ENCODE measurements at regions not wholly inside any gene's neighbourhood (a gene's known extent, or its start where the extent isn't known, plus 50 kb on each side); places are given as distances from the start of the nearest gene placed in this dataset.

DNA sequence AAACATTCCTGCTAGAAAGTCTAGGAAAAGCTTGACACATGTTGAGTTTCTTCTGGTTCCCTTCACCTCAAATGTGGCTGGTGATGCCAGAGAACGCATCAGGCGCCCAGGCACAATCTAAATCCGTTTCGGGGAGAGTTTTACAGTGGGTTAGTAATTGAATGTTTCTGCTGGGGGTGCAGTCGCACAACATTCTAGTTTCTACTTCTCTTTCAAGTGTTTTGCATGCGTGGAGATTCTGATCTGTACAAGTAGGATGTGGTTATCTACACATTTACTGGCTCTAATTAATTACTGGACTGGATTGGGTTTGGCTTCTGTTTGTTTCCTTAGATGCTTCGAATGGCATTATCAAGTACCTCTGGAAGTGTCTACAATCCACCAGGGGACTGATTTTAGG, 173.8 kb downstream of the TMEM26 start:
- TF ChIP-seq CTCF (conservative IDR thresholded peaks at IDR 0.05) (no peak), ZFX (IDR thresholded peaks at IDR 0.05) (no peak)
- H3K27ac ChIP-seq, result no peak overlapping the region

DNA sequence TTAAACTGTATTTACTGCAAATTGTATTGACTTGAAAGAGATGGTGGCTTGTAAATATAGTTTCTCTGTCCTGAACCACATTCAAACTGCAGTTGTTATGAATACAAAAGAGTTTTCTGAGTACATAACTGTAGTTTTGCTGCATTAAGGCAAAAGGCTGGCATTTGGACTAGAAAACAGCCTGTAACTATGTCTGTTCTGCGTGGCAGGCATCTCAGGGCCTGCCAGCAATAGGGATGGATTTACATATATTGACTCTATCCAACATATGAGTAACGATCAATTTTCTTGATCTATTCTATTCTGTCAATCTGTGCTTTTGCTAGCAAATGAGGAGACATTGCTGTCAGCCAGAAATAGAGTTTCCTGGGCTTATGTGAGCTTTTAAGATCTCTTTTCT, 174.6 kb downstream of the TMEM26 start:
- TF ChIP-seq CTCF (conservative IDR thresholded peaks at IDR 0.05), result no peak
- no peak for TF ChIP-seq ZFX (IDR thresholded peaks at IDR 0.05)
- no peak overlapping the region for H3K27ac ChIP-seq

GRCh38 chr10:61272781-61273180, 180.4 kb downstream of the TMEM26 start:
- H3K27ac ChIP-seq, result no peak overlapping the region
- no peak for TF ChIP-seq CTCF (conservative IDR thresholded peaks at IDR 0.05)
- TF ChIP-seq ZFX (IDR thresholded peaks at IDR 0.05), result no peak

DNA sequence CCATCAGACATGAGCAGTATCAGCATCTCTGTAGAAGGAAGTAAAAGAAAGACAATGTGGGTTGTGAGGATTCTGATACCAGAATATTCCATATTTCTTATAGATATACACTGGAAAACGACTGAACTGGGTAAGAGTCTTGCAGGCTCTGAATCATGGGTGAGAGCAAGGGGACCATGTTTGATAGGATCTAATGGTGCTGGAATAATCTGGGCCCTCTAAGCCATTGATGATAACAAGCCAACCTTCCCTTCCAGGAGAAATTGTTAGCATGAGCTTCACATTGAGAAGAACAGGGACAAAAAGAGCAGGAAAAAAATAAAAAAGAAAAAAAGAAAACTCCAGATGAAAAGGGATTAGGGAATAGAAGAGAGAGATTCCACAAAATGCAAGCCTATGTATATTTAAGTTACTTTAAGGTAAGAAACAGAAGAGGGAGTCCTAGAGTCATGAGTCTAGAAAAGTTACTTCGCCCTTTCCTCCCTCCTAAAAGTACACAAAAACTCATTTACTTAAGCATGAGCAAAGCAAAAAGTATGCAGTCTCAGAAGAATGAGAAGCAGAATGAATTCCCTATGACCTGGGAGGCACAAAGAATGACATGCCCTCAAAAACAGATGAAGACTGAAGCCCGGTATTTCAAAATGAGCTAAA, 181.9 kb downstream of the TMEM26 start:
- TF ChIP-seq CTCF (conservative IDR thresholded peaks at IDR 0.05) (peak; percentile 18), ZFX (IDR thresholded peaks at IDR 0.05) (no peak)

GRCh38 chr10:61263518-61263917, 189.7 kb downstream of the TMEM26 start:
- no peak overlapping the region for H3K27ac ChIP-seq
- TF ChIP-seq ZFX (IDR thresholded peaks at IDR 0.05) (no peak), CTCF (conservative IDR thresholded peaks at IDR 0.05) (no peak)

More for the DNA sequence above, 181.9 kb downstream of the TMEM26 start:
- H3K27ac ChIP-seq, result no peak overlapping the region

- TF ChIP-seq ZFX (IDR thresholded peaks at IDR 0.05) (no peak), CTCF (conservative IDR thresholded peaks at IDR 0.05) (no peak)
- no peak overlapping the region for H3K27ac ChIP-seq
Observed at GRCh38 chr10:61262486-61263261, 190.5 kb downstream of the TMEM26 start.

DNA sequence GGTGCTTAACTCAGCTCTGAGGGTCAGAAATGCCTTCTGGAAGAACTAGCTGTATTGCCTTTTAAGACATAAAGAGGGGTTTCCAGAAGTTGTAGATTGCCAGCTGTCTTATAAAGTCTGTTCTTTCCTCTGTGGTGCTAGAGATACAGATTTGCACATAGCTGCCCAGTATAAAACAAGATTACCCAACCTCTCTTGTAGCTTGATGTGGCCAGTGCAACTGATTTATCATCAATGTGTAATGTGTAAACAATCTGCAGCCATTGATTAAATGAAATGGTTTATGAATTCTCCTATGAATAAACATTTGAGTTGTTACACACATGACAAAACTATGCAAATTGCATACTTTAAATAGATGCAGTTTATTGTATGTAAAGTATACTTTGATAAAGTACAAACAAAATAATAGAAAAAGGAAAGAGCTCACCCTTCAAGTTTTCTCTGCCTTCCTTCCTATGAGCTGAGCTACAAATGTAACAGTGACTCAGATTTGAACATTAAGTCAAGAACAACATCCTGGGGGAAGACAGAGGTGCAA, 195.2 kb downstream of the TMEM26 start:
- no peak overlapping the region for H3K27ac ChIP-seq
- TF ChIP-seq ZFX (IDR thresholded peaks at IDR 0.05) (no peak), CTCF (conservative IDR thresholded peaks at IDR 0.05) (no peak)
